HEK293T (cell line): ENCODE measurements at regions not wholly inside any gene's neighbourhood (a gene's known extent, or its start where the extent isn't known, plus 50 kb on each side); places are given as distances from the start of the nearest gene placed in this dataset.

Experiments
- BHLHE40 ChIP-seq: fragments of 450-650 bp; IDR thresholded peaks from 2 replicates; pipeline ENCODE4 v1.6.1; 2016; ENCODE audit warnings: mild to moderate bottlenecking, moderate library complexity, borderline replicate concordance
- CTBP1 ChIP-seq: fragments of 450-650 bp; IDR thresholded peaks from 2 replicates; pipeline ENCODE4 v1.6.1; 2016; ENCODE audit warnings: borderline replicate concordance
- ELF4 ChIP-seq: fragments of 450-650 bp; IDR thresholded peaks from 2 replicates; pipeline ENCODE4 v1.6.1; 2017; ENCODE audit warnings: antibody characterized with exemption
- FOXM1 ChIP-seq: fragments of 450-650 bp; IDR thresholded peaks from 2 replicates; pipeline ENCODE4 v1.6.1; 2017; ENCODE audit warnings: mild to moderate bottlenecking, borderline replicate concordance
- HDGF ChIP-seq: fragments of 450-650 bp; IDR thresholded peaks from 2 replicates; pipeline ENCODE4 v1.6.1; 2017; ENCODE audit warnings: antibody characterized with exemption, borderline replicate concordance
- L3MBTL2 ChIP-seq: fragments of 450-650 bp; conservative IDR thresholded peaks from 2 replicates; pipeline ENCODE4 v1.6.1; 2016; ENCODE audit warnings: mild to moderate bottlenecking
- NFRKB ChIP-seq: fragments of 450-650 bp; IDR thresholded peaks from 2 replicates; pipeline ENCODE4 v1.6.1; 2016; ENCODE audit warnings: mild to moderate bottlenecking, moderate library complexity
- PKNOX1 ChIP-seq: fragments of 450-650 bp; IDR thresholded peaks from 2 replicates; pipeline ENCODE4 v1.6.1; 2016
- SP1 ChIP-seq: fragments of 450-650 bp; IDR thresholded peaks from 2 replicates; pipeline ENCODE4 v1.6.1; 2017
- SUZ12 ChIP-seq: fragments of 450-650 bp; IDR thresholded peaks from 2 replicates; pipeline ENCODE4 v1.6.1; 2016; ENCODE audit warnings: mild to moderate bottlenecking
- ZNF384 ChIP-seq: fragments of 450-650 bp; IDR thresholded peaks from 2 replicates; pipeline ENCODE4 v1.6.1; 2016

DNA sequence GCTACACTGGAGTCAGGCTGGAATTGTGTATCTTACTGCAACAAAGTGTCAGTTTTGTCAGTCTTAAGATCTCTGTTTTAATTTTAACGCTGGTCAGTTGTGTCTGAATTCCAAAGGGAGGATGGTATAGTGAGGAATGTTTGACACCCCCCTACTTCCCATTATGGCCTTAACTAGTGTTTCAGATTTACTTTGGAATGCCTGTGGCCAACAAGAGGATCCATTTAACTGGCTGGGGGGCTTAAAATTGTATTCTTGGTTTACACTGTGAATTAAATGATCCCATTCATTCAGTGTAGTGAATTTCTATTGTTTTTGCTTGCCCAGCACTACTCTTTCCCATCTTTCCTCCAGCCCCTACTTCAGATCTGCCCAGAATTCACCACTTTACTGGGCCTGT lies 75.8 kb upstream of the IQCM start:
- TF ChIP-seq SP1, result no peak
- TF ChIP-seq SUZ12, result no peak
- no peak for TF ChIP-seq L3MBTL2
- TF ChIP-seq BHLHE40, result no peak
- no peak for TF ChIP-seq ELF4
- no peak for TF ChIP-seq CTBP1
- no peak for TF ChIP-seq ZNF384
- TF ChIP-seq FOXM1, result no peak
- no peak for TF ChIP-seq HDGF
- no peak for TF ChIP-seq NFRKB
- no peak for TF ChIP-seq PKNOX1
